Gastrocnemius medialis (tissue), 4 donors: ENCODE measurements at regions not wholly inside any gene's neighbourhood (a gene's known extent, or its start where the extent isn't known, plus 50 kb on each side); places are given as distances from the start of the nearest gene placed in this dataset.

Experiments
- ATAC-seq, 2 donors: fragments of 150-250 bp; one replicate each; pipeline ENCODE4 v1.9.1; 2016
- DNase-seq, 2 donors: peaks; one replicate each; pipeline ENCODE4 v3.0.0-alpha.2; 2019
- H3K27ac ChIP-seq, 4 donors: fragments of 200-600 bp; sonication (generic); 1 replicate in 1 of 4; 2 replicates in 3 of 4; pipeline ENCODE4 v1.5.1; 2016 to 2018; ENCODE audit warnings: mild to moderate bottlenecking in 2 of 4, moderate library complexity in 1 of 4
- H3K27me3 ChIP-seq, 3 donors: fragments of 200-600 bp; sonication (generic) in 2 of 3; 1 replicate in 1 of 3; 2 replicates in 2 of 3; pipeline versions ENCODE4 v1.5.1 to v1.6.0; 2016 to 2019; ENCODE audit warnings: mild to moderate bottlenecking in 1 of 3, moderate library complexity in 1 of 3
- H3K36me3 ChIP-seq, 2 donors: fragments of 200-600 bp; sonication (generic) in 1 of 2; one replicate each; pipeline ENCODE4 v1.5.1; 2017 to 2018
- H3K4me1 ChIP-seq, 2 donors: fragments of 200-600 bp; sonication (generic) in 1 of 2; one replicate each; pipeline ENCODE4 v1.5.1; 2016 to 2017; ENCODE audit warnings: mild to moderate bottlenecking in 2 of 2
- H3K4me3 ChIP-seq, 4 donors: fragments of 200-600 bp; sonication (generic) in 3 of 4; 1 replicate in 1 of 4; 2 replicates in 3 of 4; pipeline ENCODE4 v1.5.1; 2016 to 2019; ENCODE audit warnings: mild to moderate bottlenecking in 2 of 4
- H3K9me3 ChIP-seq, 3 donors: fragments of 200-600 bp; sonication (generic) in 2 of 3; 1 replicate in 1 of 3; 2 replicates in 2 of 3; pipeline ENCODE4 v1.5.1; 2016 to 2019
- CTCF ChIP-seq, 5 experiments: fragments of 450-650 bp in 3 of 5; fragments of 200-600 bp in 2 of 5; sonication (generic) in 2 of 5; IDR thresholded peaks in 4 of 5; conservative IDR thresholded peaks in 1 of 5; 1 replicate in 4 of 5; 2 replicates in 1 of 5; pipeline ENCODE4 v1.5.1; 2016 to 2019; ENCODE audit warnings: antibody characterized with exemption in 5 of 5, mild to moderate bottlenecking in 3 of 5, moderate library complexity in 3 of 5
- POLR2A ChIP-seq, 2 donors: fragments of 450-650 bp; IDR thresholded peaks; one replicate each; pipeline ENCODE4 v1.6.1; 2017; ENCODE audit warnings: antibody characterized with exemption in 2 of 2, mild to moderate bottlenecking in 2 of 2, moderate library complexity in 2 of 2
- in situ Hi-C, 4 donors: fragments of 200-750 bp; cut with MboI; loops; one replicate each; pipeline versions ENCODE4 v1.15.0 to v1.8.0; 2017; ENCODE audit warnings: low sequenced_read_pairs in 4 of 4
- intact Hi-C: fragments of 100-400 bp; cut with DNase I; formaldehyde crosslinking; loops from one replicate; pipeline ENCODE4 v1.15.1; 2023; ENCODE audit warnings: low total_unique reads

- no peak for DNase-seq
- H3K4me3 ChIP-seq, result no peak overlapping the region
- no peaks in the 10 kb centered on the region for H3K9me3 ChIP-seq
- intact Hi-C loops (no loop called here), in situ Hi-C loops (no loop called here)
- TF ChIP-seq CTCF (IDR thresholded peaks at IDR 0.05 in 4 of 5, conservative IDR thresholded peaks at IDR 0.05 in 1 of 5) (no peak), POLR2A (IDR thresholded peaks at IDR 0.05) (no peak)
- H3K27ac ChIP-seq, result no peak overlapping the region
- ATAC-seq, result no peak
- no peaks in the 10 kb centered on the region for H3K27me3 ChIP-seq
- H3K4me1 ChIP-seq, result no peaks in the 10 kb centered on the region
- no peaks in the 10 kb centered on the region for H3K36me3 ChIP-seq
These were observed 144.3 kb downstream of the NEDD1 start for GRCh38 chr12:97051341-97051740.

GRCh38 chr12:97061171-97061570 lies 154.1 kb downstream of the NEDD1 start:
- in situ Hi-C loops, result no loop called here
- H3K4me3 ChIP-seq, result no peak overlapping the region
- no peak for DNase-seq

GRCh38 chr12:97063292-97063935 lies 156.4 kb downstream of the NEDD1 start:
- TF ChIP-seq CTCF (IDR thresholded peaks at IDR 0.05 in 4 of 5, conservative IDR thresholded peaks at IDR 0.05 in 1 of 5) (no peak), POLR2A (IDR thresholded peaks at IDR 0.05) (no peak)
- Histone ChIP-seq H3K27ac (no peak overlapping the region), H3K36me3 (no peaks in the 10 kb centered on the region), H3K4me3 (no peak overlapping the region), H3K27me3 (no peaks in the 10 kb centered on the region), H3K9me3 (no peaks in the 10 kb centered on the region), H3K4me1 (no peaks in the 10 kb centered on the region)
- DNase-seq (no peak), ATAC-seq (no peak)
- in situ Hi-C loops (no loop called here), intact Hi-C loops (no loop called here)

More at GRCh38 chr12:97061171-97061570, 154.1 kb downstream of the NEDD1 start:
- TF ChIP-seq POLR2A (IDR thresholded peaks at IDR 0.05) (no peak), CTCF (IDR thresholded peaks at IDR 0.05 in 4 of 5, conservative IDR thresholded peaks at IDR 0.05 in 1 of 5) (no peak)
- H3K27me3 ChIP-seq, result no peaks in the 10 kb centered on the region
- no peaks in the 10 kb centered on the region for H3K9me3 ChIP-seq
- H3K36me3 ChIP-seq, result no peaks in the 10 kb centered on the region
- ATAC-seq, result no peak
- no peaks in the 10 kb centered on the region for H3K4me1 ChIP-seq
- no peak overlapping the region for H3K27ac ChIP-seq
- intact Hi-C loops, result no loop called here

- Histone ChIP-seq H3K36me3 (no peaks in the 10 kb centered on the region), H3K4me3 (no peak overlapping the region), H3K9me3 (no peaks in the 10 kb centered on the region), H3K27me3 (no peaks in the 10 kb centered on the region), H3K4me1 (no peaks in the 10 kb centered on the region), H3K27ac (no peak overlapping the region)
- TF ChIP-seq POLR2A (IDR thresholded peaks at IDR 0.05) (no peak), CTCF (IDR thresholded peaks at IDR 0.05 in 4 of 5, conservative IDR thresholded peaks at IDR 0.05 in 1 of 5) (no peak)
- in situ Hi-C loops, result no loop called here
- DNase-seq, result no peak
- ATAC-seq, result no peak
- intact Hi-C loops, result no loop called here
These were observed 168.3 kb downstream of the NEDD1 start for GRCh38 chr12:97075161-97075933.
